Trophoblast cell (in vitro differentiated cells and primary cell): ENCODE measurements at regions not wholly inside any gene's neighbourhood (a gene's known extent, or its start where the extent isn't known, plus 50 kb on each side); places are given as distances from the start of the nearest gene placed in this dataset.

Experiments
- DNase-seq, 2 donors: peaks; one replicate each; pipeline ENCODE4 v3.0.0-alpha.2; 2016
- H2AFZ ChIP-seq: 2 replicates; pipeline ENCODE4 v1.6.1; 2013; ENCODE audit warnings: low read length, moderate library complexity, mild to moderate bottlenecking; ENCODE audit not compliant: insufficient read depth, poor library complexity
- H2AK5ac ChIP-seq: 2 replicates; pipeline ENCODE4 v1.6.1; 2013; ENCODE audit warnings: mild to moderate bottlenecking, low read length
- H2BK120ac ChIP-seq: 2 replicates; pipeline ENCODE4 v1.6.1; 2013; ENCODE audit warnings: low read length, mild to moderate bottlenecking, moderate library complexity; ENCODE audit not compliant: insufficient read depth, poor library complexity
- H2BK12ac ChIP-seq: 2 replicates; pipeline ENCODE4 v1.6.1; 2013; ENCODE audit warnings: mild to moderate bottlenecking, low read length, moderate library complexity
- H2BK5ac ChIP-seq: 2 replicates; pipeline ENCODE4 v1.6.1; 2013; ENCODE audit warnings: low read length, low read depth, moderate library complexity, mild to moderate bottlenecking; ENCODE audit not compliant: poor library complexity
- H3K14ac ChIP-seq: 2 replicates; pipeline ENCODE4 v1.6.1; 2013; ENCODE audit warnings: mild to moderate bottlenecking, low read length
- H3K18ac ChIP-seq: 2 replicates; pipeline ENCODE4 v1.6.1; 2013; ENCODE audit warnings: mild to moderate bottlenecking, low read length
- H3K23ac ChIP-seq: 2 replicates; pipeline ENCODE4 v1.6.1; 2013; ENCODE audit warnings: low read length
- H3K27ac ChIP-seq: 2 replicates; pipeline ENCODE4 v1.5.1; 2013; ENCODE audit warnings: low read depth, mild to moderate bottlenecking, inconsistent platforms, low read length, moderate library complexity
- H3K27me3 ChIP-seq: 2 replicates; pipeline ENCODE4 v1.6.1; 2013; ENCODE audit warnings: inconsistent platforms, mild to moderate bottlenecking, low read length, moderate library complexity; ENCODE audit not compliant: insufficient read depth
- H3K36me3 ChIP-seq, 2 experiments: 1 replicate in 1 of 2; 2 replicates in 1 of 2; pipeline ENCODE4 v1.6.1; 2013; ENCODE audit warnings: low read length in 2 of 2, mild to moderate bottlenecking in 2 of 2, moderate library complexity in 1 of 2; ENCODE audit not compliant: insufficient read depth in 2 of 2, control insufficient read depth in 1 of 2
- H3K4ac ChIP-seq: 2 replicates; pipeline ENCODE4 v1.6.1; 2013; ENCODE audit warnings: low read depth, mild to moderate bottlenecking, low read length, moderate library complexity
- H3K4me1 ChIP-seq, 2 experiments: 1 replicate in 1 of 2; 2 replicates in 1 of 2; pipeline ENCODE4 v1.6.1; 2013; ENCODE audit warnings: low read length in 2 of 2, mild to moderate bottlenecking in 2 of 2, moderate library complexity in 1 of 2; ENCODE audit not compliant: insufficient read depth in 2 of 2, control insufficient read depth in 1 of 2
- H3K4me2 ChIP-seq: 2 replicates; pipeline ENCODE4 v1.6.1; 2013; ENCODE audit warnings: inconsistent platforms, mild to moderate bottlenecking, low read length, moderate library complexity
- H3K4me3 ChIP-seq: 2 replicates; pipeline ENCODE4 v1.5.1; 2013; ENCODE audit warnings: mild to moderate bottlenecking, low read depth, low read length, inconsistent platforms
- H3K79me1 ChIP-seq: one replicate; pipeline ENCODE4 v1.6.1; 2013; ENCODE audit warnings: low read length
- H3K79me2 ChIP-seq: 2 replicates; pipeline ENCODE4 v1.6.1; 2013; ENCODE audit warnings: low read length, mild to moderate bottlenecking; ENCODE audit not compliant: control insufficient read depth, insufficient read depth, poor library complexity
- H3K9ac ChIP-seq: 2 replicates; pipeline ENCODE4 v1.6.1; 2013; ENCODE audit warnings: mild to moderate bottlenecking, low read length
- H3K9me3 ChIP-seq: 2 replicates; pipeline ENCODE4 v1.6.1; 2013; ENCODE audit warnings: low read depth, mild to moderate bottlenecking, control low read depth, inconsistent platforms, low read length; ENCODE audit not compliant: insufficient read depth
- H4K12ac ChIP-seq: 2 replicates; pipeline ENCODE4 v1.6.1; 2013; ENCODE audit warnings: low read depth, mild to moderate bottlenecking, low read length, moderate library complexity
- H4K8ac ChIP-seq: 2 replicates; pipeline ENCODE4 v1.6.1; 2013; ENCODE audit warnings: low read depth, mild to moderate bottlenecking, low read length, moderate library complexity
- H4K91ac ChIP-seq: one replicate; pipeline ENCODE4 v1.6.1; 2013; ENCODE audit warnings: low read depth, mild to moderate bottlenecking, low read length, moderate library complexity
- WGBS: extraction: QIAGEN DNeasy Blood & Tissue Kit; methylation state at CpG from one replicate; pipeline ENCODE4 v1.1.7; 2013; ENCODE audit warnings: missing lambda C conversion rate; ENCODE audit not compliant: insufficient read length, insufficient coverage; ENCODE audit errors: extremely low coverage; 5-methylcytosine and 5-hydroxymethylcytosine counted together

- Histone ChIP-seq H3K4me1 (peaks cover 12% of the 10 kb centered on the region in 2 experiments), H3K23ac (no peak overlapping the region), H4K8ac (no peak overlapping the region), H3K18ac (peak overlapping the region; percentile 30), H2AFZ (no peak overlapping the region), H3K79me2 (no peaks in the 10 kb centered on the region), H3K4me2 (peak overlapping the region; percentile 5), H3K79me1 (peaks cover 4% of the 10 kb centered on the region), H3K27me3 (no peaks in the 10 kb centered on the region), H3K4me3 (no peak overlapping the region), H3K9me3 (no peaks in the 10 kb centered on the region), H4K91ac (peak overlapping the region; percentile 59), H4K12ac (no peak overlapping the region), H2BK120ac (no peak overlapping the region), H3K4ac (no peak overlapping the region), H2AK5ac (no peak overlapping the region), H3K14ac (no peak overlapping the region), H2BK5ac (peak overlapping the region; percentile 47), H3K27ac (peak overlapping the region; percentile 51), H3K9ac (no peak overlapping the region), H3K36me3 (no peaks in the 10 kb centered on the region), H2BK12ac (peak overlapping the region; percentile 29)
- DNase-seq, result peak; percentile 49 to 85
- WGBS, result no CpG with 5 or more reads among the region's 5 CpGs
Measured at GRCh38 chr21:31501926-31502325, 157.6 kb upstream of the SOD1 start.

GRCh38 chr21:31500982-31501381 lies 156.9 kb upstream of the TIAM1 start:
- Histone ChIP-seq H3K27ac (no peak overlapping the region), H2BK120ac (no peak overlapping the region), H4K91ac (no peak overlapping the region), H3K23ac (peak overlapping the region; percentile 86), H3K4ac (peak overlapping the region; percentile 52), H3K4me2 (no peak overlapping the region), H3K4me3 (no peak overlapping the region), H3K79me1 (peaks cover 4% of the 10 kb centered on the region), H3K9me3 (no peaks in the 10 kb centered on the region), H2BK12ac (no peak overlapping the region), H3K27me3 (no peaks in the 10 kb centered on the region), H3K9ac (no peak overlapping the region), H3K14ac (no peak overlapping the region), H2AK5ac (no peak overlapping the region), H4K8ac (no peak overlapping the region), H3K79me2 (no peaks in the 10 kb centered on the region), H3K18ac (no peak overlapping the region), H4K12ac (no peak overlapping the region), H3K36me3 (no peaks in the 10 kb centered on the region), H2AFZ (no peak overlapping the region), H2BK5ac (no peak overlapping the region), H3K4me1 (peaks cover 12% of the 10 kb centered on the region in 2 experiments)
- DNase-seq, result no peak
- no CpG with 5 or more reads among the region's 7 CpGs for WGBS

GRCh38 chr21:31500071-31500470 lies 156.0 kb upstream of the TIAM1 start:
- H4K8ac ChIP-seq, result no peak overlapping the region
- H3K27me3 ChIP-seq, result no peaks in the 10 kb centered on the region
- H4K91ac ChIP-seq, result no peak overlapping the region
- no peak for DNase-seq
- H3K36me3 ChIP-seq, result no peaks in the 10 kb centered on the region
- no peak overlapping the region for H3K23ac ChIP-seq
- H3K4me3 ChIP-seq, result no peak overlapping the region
- no peak overlapping the region for H2BK5ac ChIP-seq
- peaks cover 4% of the 10 kb centered on the region for H3K79me1 ChIP-seq
- peaks cover 12% of the 10 kb centered on the region in 2 experiments for H3K4me1 ChIP-seq
- no peak overlapping the region for H3K4ac ChIP-seq
- whole genome bisulfite sequencing, result no CpG with 5 or more reads among the region's 5 CpGs
- H3K27ac ChIP-seq, result no peak overlapping the region
- no peak overlapping the region for H2AK5ac ChIP-seq
- no peaks in the 10 kb centered on the region for H3K9me3 ChIP-seq
- no peaks in the 10 kb centered on the region for H3K79me2 ChIP-seq
- no peak overlapping the region for H3K14ac ChIP-seq
- no peak overlapping the region for H3K9ac ChIP-seq
- H2BK12ac ChIP-seq, result no peak overlapping the region
- no peak overlapping the region for H3K4me2 ChIP-seq
- H2BK120ac ChIP-seq, result no peak overlapping the region
- H4K12ac ChIP-seq, result no peak overlapping the region
- H3K18ac ChIP-seq, result no peak overlapping the region
- no peak overlapping the region for H2AFZ ChIP-seq

GRCh38 chr21:31498985-31499384 lies 154.9 kb upstream of the TIAM1 start:
- no peak overlapping the region for H2AK5ac ChIP-seq
- no peak overlapping the region for H3K27ac ChIP-seq
- no peak overlapping the region for H3K14ac ChIP-seq
- no peak overlapping the region for H4K12ac ChIP-seq
- DNase-seq, result no peak
- no peak overlapping the region for H3K4ac ChIP-seq
- no peak overlapping the region for H4K8ac ChIP-seq
- no peak overlapping the region for H3K4me3 ChIP-seq
- no peak overlapping the region for H4K91ac ChIP-seq
- H3K23ac ChIP-seq, result no peak overlapping the region
- H2AFZ ChIP-seq, result no peak overlapping the region
- no peak overlapping the region for H3K9ac ChIP-seq
- no peaks in the 10 kb centered on the region for H3K27me3 ChIP-seq
- no peak overlapping the region for H2BK12ac ChIP-seq
- peaks cover 11 to 12% of the 10 kb centered on the region in 2 experiments for H3K4me1 ChIP-seq
- H3K36me3 ChIP-seq, result no peaks in the 10 kb centered on the region
- no CpG with 5 or more reads among the region's 1 CpG for WGBS
- no peaks in the 10 kb centered on the region for H3K9me3 ChIP-seq
- no peak overlapping the region for H2BK120ac ChIP-seq
- no peak overlapping the region for H3K18ac ChIP-seq
- H3K4me2 ChIP-seq, result no peak overlapping the region
- peaks cover 4% of the 10 kb centered on the region for H3K79me1 ChIP-seq
- H3K79me2 ChIP-seq, result no peaks in the 10 kb centered on the region
- H2BK5ac ChIP-seq, result no peak overlapping the region
